Testis (tissue), 2 donors: ENCODE measurements at regions not wholly inside any gene's neighbourhood (a gene's known extent, or its start where the extent isn't known, plus 50 kb on each side); places are given as distances from the start of the nearest gene placed in this dataset.

ENCODE experiments used
- POLR2A ChIP-seq: fragments of 450-650 bp; IDR thresholded peaks from one replicate; pipeline ENCODE4 v1.6.1; 2017; ENCODE audit warnings: antibody characterized with exemption, mild to moderate bottlenecking, moderate library complexity
- TF ChIP-seq, protein P1 (sequence below), 3 experiments: fragments of 450-650 bp in 2 of 3; fragments of 200-600 bp in 1 of 3; sonication (generic) in 1 of 3; IDR thresholded peaks; one replicate each; pipeline ENCODE4 v1.5.1; 2016 to 2019; ENCODE audit warnings: antibody characterized with exemption in 3 of 3, mild to moderate bottlenecking in 2 of 3, moderate library complexity in 1 of 3

DNA sequence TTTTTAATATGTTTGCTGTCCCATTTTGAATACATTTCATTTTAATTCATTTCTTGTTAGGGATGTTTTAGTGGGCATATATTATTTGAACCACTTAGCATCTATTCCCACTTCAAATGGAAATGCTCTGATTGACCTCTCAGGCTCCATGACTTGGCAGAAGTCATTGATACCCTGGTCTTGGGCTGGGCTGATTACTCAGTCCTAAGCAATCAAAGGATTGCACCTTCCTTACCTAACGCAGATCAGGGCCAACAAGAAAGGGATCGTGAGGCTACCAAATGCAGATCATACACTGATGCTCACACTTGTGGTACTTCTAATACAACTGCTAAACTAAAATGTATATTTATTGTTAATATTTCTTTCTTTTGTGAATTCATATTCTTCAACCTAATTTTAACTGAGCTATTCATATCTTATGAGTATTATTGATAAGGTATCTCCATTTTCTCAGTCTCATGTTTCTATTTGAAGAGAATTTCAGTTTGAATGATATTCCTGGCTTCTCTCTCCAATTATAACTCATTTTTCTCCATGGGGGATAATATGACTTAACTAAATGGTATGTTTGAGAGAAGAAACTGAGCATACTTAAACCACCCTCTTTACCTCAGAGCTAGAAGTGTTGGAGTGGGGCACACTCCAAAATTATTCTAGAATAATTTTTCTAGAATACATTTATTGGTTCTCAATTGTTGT, 615.5 kb upstream of the ADAMTS5 start:
- TF ChIP-seq, protein P1, sequence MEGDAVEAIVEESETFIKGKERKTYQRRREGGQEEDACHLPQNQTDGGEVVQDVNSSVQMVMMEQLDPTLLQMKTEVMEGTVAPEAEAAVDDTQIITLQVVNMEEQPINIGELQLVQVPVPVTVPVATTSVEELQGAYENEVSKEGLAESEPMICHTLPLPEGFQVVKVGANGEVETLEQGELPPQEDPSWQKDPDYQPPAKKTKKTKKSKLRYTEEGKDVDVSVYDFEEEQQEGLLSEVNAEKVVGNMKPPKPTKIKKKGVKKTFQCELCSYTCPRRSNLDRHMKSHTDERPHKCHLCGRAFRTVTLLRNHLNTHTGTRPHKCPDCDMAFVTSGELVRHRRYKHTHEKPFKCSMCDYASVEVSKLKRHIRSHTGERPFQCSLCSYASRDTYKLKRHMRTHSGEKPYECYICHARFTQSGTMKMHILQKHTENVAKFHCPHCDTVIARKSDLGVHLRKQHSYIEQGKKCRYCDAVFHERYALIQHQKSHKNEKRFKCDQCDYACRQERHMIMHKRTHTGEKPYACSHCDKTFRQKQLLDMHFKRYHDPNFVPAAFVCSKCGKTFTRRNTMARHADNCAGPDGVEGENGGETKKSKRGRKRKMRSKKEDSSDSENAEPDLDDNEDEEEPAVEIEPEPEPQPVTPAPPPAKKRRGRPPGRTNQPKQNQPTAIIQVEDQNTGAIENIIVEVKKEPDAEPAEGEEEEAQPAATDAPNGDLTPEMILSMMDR (IDR thresholded peaks at IDR 0.05): no peak
- TF ChIP-seq POLR2A: no peak
